GM23338 (cell line): ENCODE measurements at regions not wholly inside any gene's neighbourhood (a gene's known extent, or its start where the extent isn't known, plus 50 kb on each side); places are given as distances from the start of the nearest gene placed in this dataset.

Experiments
- ATAC-seq: fragments of 200-7000 bp; cut with Tn5 transposase; 3 replicates; pipeline ENCODE4 v1.9.1; 2020
- DNase-seq: peaks from one replicate; pipeline ENCODE4 v3.0.0-alpha.2; 2015; ENCODE audit warnings: low spot score
- H2AFZ ChIP-seq: fragments of 200-600 bp; sonication (generic); 2 replicates; pipeline ENCODE4 v1.8.0; 2016; ENCODE audit warnings: antibody characterized with exemption, mild to moderate bottlenecking, moderate library complexity
- H3F3A ChIP-seq: fragments of 200-600 bp; sonication (generic); replicated peaks from 2 replicates; pipeline ENCODE4 v1.8.0; 2017; ENCODE audit warnings: antibody characterized with exemption, mixed run types, low read depth
- H3K27ac ChIP-seq: fragments of 200-600 bp; sonication (generic); 2 replicates; pipeline ENCODE4 v1.6.1; 2016; ENCODE audit warnings: low read depth
- H3K27me3 ChIP-seq: fragments of 200-600 bp; sonication (generic); 2 replicates; pipeline ENCODE4 v1.8.0; 2016; ENCODE audit warnings: mild to moderate bottlenecking, mixed run types, moderate library complexity; ENCODE audit not compliant: insufficient read depth
- H3K36me3 ChIP-seq: fragments of 200-600 bp; sonication (generic); 2 replicates; pipeline ENCODE4 v1.8.0; 2016; ENCODE audit warnings: mild to moderate bottlenecking; ENCODE audit not compliant: insufficient read depth
- H3K4me1 ChIP-seq: fragments of 200-600 bp; sonication (generic); 2 replicates; pipeline ENCODE4 v1.8.0; 2016; ENCODE audit warnings: mild to moderate bottlenecking, moderate library complexity; ENCODE audit not compliant: insufficient read depth
- H3K4me2 ChIP-seq: fragments of 200-600 bp; sonication (generic); 2 replicates; pipeline ENCODE4 v1.7.1; 2017; ENCODE audit warnings: mixed run types
- H3K4me3 ChIP-seq: fragments of 200-600 bp; sonication (generic); 2 replicates; pipeline ENCODE4 v1.6.1; 2016; ENCODE audit warnings: mixed run types
- H3K79me2 ChIP-seq: fragments of 200-600 bp; sonication (generic); replicated peaks from 2 replicates; pipeline ENCODE4 v1.8.0; 2017; ENCODE audit warnings: mild to moderate bottlenecking; ENCODE audit not compliant: insufficient read depth
- H3K9me2 ChIP-seq: fragments of 200-600 bp; sonication (generic); 2 replicates; pipeline ENCODE4 v1.8.0; 2017; ENCODE audit not compliant: insufficient read depth
- H4K20me1 ChIP-seq: fragments of 200-600 bp; sonication (generic); replicated peaks from 2 replicates; pipeline ENCODE4 v1.8.0; 2017; ENCODE audit warnings: mild to moderate bottlenecking; ENCODE audit not compliant: insufficient read depth
- H3K27ac Mint-ChIP-seq: 2 replicates; pipeline ENCODE4 v1.8.0; 2020; ENCODE audit warnings: inconsistent platforms, mild to moderate bottlenecking, moderate library complexity, mixed read lengths
- H3K27me3 Mint-ChIP-seq: 3 replicates; pipeline ENCODE4 v1.8.0; 2022; ENCODE audit warnings: low read depth, mild to moderate bottlenecking, moderate library complexity, mixed read lengths, inconsistent platforms; ENCODE audit not compliant: insufficient read depth, poor library complexity
- H3K36me3 Mint-ChIP-seq: 3 replicates; pipeline ENCODE4 v1.8.0; 2021; ENCODE audit warnings: low read depth, mild to moderate bottlenecking, inconsistent platforms, moderate library complexity, mixed read lengths
- H3K4me1 Mint-ChIP-seq: 3 replicates; pipeline ENCODE4 v1.8.0; 2020; ENCODE audit warnings: mild to moderate bottlenecking, inconsistent platforms, mixed read lengths
- H3K4me3 Mint-ChIP-seq: 3 replicates; pipeline ENCODE4 v1.8.0; 2021; ENCODE audit warnings: moderate library complexity, mild to moderate bottlenecking, inconsistent platforms, mixed read lengths
- H3K9me3 Mint-ChIP-seq: 3 replicates; pipeline ENCODE4 v1.8.0; 2020; ENCODE audit warnings: moderate library complexity, mild to moderate bottlenecking, inconsistent platforms, mixed read lengths
- CREB1 ChIP-seq: fragments of 250-450 bp; sonication (Bioruptor Pico); IDR thresholded peaks from 2 replicates; pipeline ENCODE4 v1.5.0; 2020; ENCODE audit warnings: low read depth, mild to moderate bottlenecking, moderate library complexity
- ETS1 ChIP-seq: IDR thresholded peaks from 2 replicates; pipeline ENCODE4 v1.6.1; 2016; ENCODE audit warnings: antibody characterized with exemption
- EZH2 ChIP-seq: fragments of 200-600 bp; sonication (generic); IDR thresholded peaks from one replicate; pipeline ENCODE4 v1.8.0; 2017; ENCODE audit warnings: antibody characterized with exemption, mild to moderate bottlenecking, low read depth; ENCODE audit not compliant: unreplicated experiment
- EZH2phosphoT487 ChIP-seq: fragments of 200-600 bp; sonication (generic); IDR thresholded peaks from one replicate; pipeline ENCODE4 v1.8.1; 2018; ENCODE audit warnings: antibody characterized with exemption; ENCODE audit not compliant: unreplicated experiment
- JUNB ChIP-seq: IDR thresholded peaks from one replicate; pipeline ENCODE4 v1.6.1; 2016; ENCODE audit warnings: antibody characterized with exemption; ENCODE audit not compliant: unreplicated experiment
- NANOG ChIP-seq: IDR thresholded peaks from 2 replicates; pipeline ENCODE4 v1.6.1; 2016; ENCODE audit warnings: antibody characterized with exemption, borderline replicate concordance
- POLR2AphosphoS5 ChIP-seq: IDR thresholded peaks from 2 replicates; pipeline ENCODE4 v1.6.1; 2016; ENCODE audit warnings: antibody characterized with exemption, low read depth
- STAT1 ChIP-seq: IDR thresholded peaks from one replicate; pipeline ENCODE4 v1.6.1; 2016; ENCODE audit warnings: antibody characterized with exemption; ENCODE audit not compliant: unreplicated experiment
- ZNF114 ChIP-seq: fragments of 250-450 bp; sonication (Bioruptor Pico); IDR thresholded peaks from 2 replicates; pipeline ENCODE4 v1.5.0; 2020; ENCODE audit warnings: mild to moderate bottlenecking, moderate library complexity
- ZNF331 ChIP-seq: fragments of 250-450 bp; sonication (Bioruptor Pico); IDR thresholded peaks from 2 replicates; pipeline ENCODE4 v1.5.0; 2020; ENCODE audit warnings: low read depth, mild to moderate bottlenecking, moderate library complexity
- TF ChIP-seq, protein P1 (sequence below): IDR thresholded peaks from one replicate; pipeline ENCODE4 v1.6.1; 2018; ENCODE audit warnings: antibody characterized with exemption; ENCODE audit not compliant: unreplicated experiment
- TF ChIP-seq, protein P2 (sequence below): fragments of 250-450 bp; sonication (Bioruptor Pico); IDR thresholded peaks from 2 replicates; pipeline ENCODE4 v1.5.0; 2020; ENCODE audit warnings: mild to moderate bottlenecking, moderate library complexity
- TF ChIP-seq, protein P3 (sequence below), 2 experiments: fragments of 200-600 bp in 1 of 2; sonication (generic) in 1 of 2; conservative IDR thresholded peaks; 2 replicates each; pipeline versions ENCODE4 v1.5.1 to v1.6.1; 2016 to 2017; ENCODE audit warnings: antibody characterized with exemption in 2 of 2, low read depth in 2 of 2, mild to moderate bottlenecking in 2 of 2, moderate library complexity in 1 of 2

DNA sequence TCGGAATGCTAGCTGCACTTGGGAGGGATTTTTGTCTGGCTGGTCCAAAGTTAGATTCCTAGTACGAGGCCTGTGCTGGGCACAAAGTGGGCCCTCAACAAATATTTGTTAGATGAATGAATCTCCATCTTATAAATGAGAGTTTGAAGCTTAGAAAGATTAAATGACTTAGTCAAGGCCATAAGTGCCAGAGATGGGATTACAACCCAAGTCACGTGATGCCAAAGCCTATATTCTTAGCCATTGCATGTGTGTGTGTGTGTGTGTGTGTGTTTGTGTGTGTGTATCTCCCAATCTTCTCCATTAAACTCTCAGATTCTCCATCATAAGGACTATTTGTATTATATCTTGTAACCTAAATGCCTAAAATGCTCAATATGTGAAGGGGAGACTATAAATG, 130.8 kb upstream of the MAP1B start:
- no peaks in the 10 kb centered on the region for H3K79me2 ChIP-seq
- no peaks in the 10 kb centered on the region for H3K9me2 ChIP-seq
- Mint-ChIP-seq H3K4me1 (no peaks in the 10 kb centered on the region; the same call in 2 of the 3 replicates), H3K27ac (no peak overlapping the region), H3K9me3 (peaks cover 5% of the 10 kb centered on the region; the same call in 1 of the 3 replicates), H3K27me3 (no peaks in the 10 kb centered on the region), H3K36me3 (no peaks in the 10 kb centered on the region), H3K4me3 (no peak overlapping the region)
- H4K20me1 ChIP-seq = no peaks in the 10 kb centered on the region; the same call in 1 of the 2 replicates
- ATAC-seq (no peak), DNase-seq (no peak)
- H3F3A ChIP-seq = no peaks in the 10 kb centered on the region
- H3K4me3 ChIP-seq = no peak overlapping the region
- no peak overlapping the region; the same call in 1 of the 2 replicates for H2AFZ ChIP-seq
- H3K4me1 ChIP-seq = no peaks in the 10 kb centered on the region
- H3K36me3 ChIP-seq = no peaks in the 10 kb centered on the region
- TF ChIP-seq CREB1 (no peak), ETS1 (no peak), NANOG (no peak), JUNB (no peak), POLR2AphosphoS5 (no peak), STAT1 (no peak), EZH2phosphoT487 (no peak), EZH2 (no peak), ZNF331 (CRISPR knock-in tag) (no peak), ZNF114 (no peak)
- TF ChIP-seq, protein P1, sequence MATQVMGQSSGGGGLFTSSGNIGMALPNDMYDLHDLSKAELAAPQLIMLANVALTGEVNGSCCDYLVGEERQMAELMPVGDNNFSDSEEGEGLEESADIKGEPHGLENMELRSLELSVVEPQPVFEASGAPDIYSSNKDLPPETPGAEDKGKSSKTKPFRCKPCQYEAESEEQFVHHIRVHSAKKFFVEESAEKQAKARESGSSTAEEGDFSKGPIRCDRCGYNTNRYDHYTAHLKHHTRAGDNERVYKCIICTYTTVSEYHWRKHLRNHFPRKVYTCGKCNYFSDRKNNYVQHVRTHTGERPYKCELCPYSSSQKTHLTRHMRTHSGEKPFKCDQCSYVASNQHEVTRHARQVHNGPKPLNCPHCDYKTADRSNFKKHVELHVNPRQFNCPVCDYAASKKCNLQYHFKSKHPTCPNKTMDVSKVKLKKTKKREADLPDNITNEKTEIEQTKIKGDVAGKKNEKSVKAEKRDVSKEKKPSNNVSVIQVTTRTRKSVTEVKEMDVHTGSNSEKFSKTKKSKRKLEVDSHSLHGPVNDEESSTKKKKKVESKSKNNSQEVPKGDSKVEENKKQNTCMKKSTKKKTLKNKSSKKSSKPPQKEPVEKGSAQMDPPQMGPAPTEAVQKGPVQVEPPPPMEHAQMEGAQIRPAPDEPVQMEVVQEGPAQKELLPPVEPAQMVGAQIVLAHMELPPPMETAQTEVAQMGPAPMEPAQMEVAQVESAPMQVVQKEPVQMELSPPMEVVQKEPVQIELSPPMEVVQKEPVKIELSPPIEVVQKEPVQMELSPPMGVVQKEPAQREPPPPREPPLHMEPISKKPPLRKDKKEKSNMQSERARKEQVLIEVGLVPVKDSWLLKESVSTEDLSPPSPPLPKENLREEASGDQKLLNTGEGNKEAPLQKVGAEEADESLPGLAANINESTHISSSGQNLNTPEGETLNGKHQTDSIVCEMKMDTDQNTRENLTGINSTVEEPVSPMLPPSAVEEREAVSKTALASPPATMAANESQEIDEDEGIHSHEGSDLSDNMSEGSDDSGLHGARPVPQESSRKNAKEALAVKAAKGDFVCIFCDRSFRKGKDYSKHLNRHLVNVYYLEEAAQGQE = no peak
- TF ChIP-seq, protein P2, sequence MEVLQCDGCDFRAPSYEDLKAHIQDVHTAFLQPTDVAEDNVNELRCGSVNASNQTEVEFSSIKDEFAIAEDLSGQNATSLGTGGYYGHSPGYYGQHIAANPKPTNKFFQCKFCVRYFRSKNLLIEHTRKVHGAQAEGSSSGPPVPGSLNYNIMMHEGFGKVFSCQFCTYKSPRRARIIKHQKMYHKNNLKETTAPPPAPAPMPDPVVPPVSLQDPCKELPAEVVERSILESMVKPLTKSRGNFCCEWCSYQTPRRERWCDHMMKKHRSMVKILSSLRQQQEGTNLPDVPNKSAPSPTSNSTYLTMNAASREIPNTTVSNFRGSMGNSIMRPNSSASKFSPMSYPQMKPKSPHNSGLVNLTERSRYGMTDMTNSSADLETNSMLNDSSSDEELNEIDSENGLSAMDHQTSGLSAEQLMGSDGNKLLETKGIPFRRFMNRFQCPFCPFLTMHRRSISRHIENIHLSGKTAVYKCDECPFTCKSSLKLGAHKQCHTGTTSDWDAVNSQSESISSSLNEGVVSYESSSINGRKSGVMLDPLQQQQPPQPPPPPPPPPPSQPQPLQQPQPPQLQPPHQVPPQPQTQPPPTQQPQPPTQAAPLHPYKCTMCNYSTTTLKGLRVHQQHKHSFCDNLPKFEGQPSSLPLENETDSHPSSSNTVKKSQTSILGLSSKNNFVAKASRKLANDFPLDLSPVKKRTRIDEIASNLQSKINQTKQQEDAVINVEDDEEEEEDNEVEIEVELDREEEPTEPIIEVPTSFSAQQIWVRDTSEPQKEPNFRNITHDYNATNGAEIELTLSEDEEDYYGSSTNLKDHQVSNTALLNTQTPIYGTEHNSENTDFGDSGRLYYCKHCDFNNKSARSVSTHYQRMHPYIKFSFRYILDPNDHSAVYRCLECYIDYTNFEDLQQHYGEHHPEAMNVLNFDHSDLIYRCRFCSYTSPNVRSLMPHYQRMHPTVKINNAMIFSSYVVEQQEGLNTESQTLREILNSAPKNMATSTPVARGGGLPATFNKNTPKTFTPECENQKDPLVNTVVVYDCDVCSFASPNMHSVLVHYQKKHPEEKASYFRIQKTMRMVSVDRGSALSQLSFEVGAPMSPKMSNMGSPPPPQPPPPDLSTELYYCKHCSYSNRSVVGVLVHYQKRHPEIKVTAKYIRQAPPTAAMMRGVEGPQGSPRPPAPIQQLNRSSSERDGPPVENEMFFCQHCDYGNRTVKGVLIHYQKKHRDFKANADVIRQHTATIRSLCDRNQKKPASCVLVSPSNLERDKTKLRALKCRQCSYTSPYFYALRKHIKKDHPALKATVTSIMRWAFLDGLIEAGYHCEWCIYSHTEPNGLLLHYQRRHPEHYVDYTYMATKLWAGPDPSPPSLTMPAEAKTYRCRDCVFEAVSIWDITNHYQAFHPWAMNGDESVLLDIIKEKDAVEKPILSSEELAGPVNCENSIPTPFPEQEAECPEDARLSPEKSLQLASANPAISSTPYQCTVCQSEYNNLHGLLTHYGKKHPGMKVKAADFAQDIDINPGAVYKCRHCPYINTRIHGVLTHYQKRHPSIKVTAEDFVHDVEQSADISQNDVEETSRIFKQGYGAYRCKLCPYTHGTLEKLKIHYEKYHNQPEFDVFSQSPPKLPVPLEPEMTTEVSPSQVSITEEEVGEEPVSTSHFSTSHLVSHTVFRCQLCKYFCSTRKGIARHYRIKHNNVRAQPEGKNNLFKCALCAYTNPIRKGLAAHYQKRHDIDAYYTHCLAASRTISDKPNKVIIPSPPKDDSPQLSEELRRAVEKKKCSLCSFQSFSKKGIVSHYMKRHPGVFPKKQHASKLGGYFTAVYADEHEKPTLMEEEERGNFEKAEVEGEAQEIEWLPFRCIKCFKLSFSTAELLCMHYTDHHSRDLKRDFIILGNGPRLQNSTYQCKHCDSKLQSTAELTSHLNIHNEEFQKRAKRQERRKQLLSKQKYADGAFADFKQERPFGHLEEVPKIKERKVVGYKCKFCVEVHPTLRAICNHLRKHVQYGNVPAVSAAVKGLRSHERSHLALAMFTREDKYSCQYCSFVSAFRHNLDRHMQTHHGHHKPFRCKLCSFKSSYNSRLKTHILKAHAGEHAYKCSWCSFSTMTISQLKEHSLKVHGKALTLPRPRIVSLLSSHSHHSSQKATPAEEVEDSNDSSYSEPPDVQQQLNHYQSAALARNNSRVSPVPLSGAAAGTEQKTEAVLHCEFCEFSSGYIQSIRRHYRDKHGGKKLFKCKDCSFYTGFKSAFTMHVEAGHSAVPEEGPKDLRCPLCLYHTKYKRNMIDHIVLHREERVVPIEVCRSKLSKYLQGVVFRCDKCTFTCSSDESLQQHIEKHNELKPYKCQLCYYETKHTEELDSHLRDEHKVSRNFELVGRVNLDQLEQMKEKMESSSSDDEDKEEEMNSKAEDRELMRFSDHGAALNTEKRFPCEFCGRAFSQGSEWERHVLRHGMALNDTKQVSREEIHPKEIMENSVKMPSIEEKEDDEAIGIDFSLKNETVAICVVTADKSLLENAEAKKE (CRISPR knock-in tag) = no peak
- TF ChIP-seq, protein P3, sequence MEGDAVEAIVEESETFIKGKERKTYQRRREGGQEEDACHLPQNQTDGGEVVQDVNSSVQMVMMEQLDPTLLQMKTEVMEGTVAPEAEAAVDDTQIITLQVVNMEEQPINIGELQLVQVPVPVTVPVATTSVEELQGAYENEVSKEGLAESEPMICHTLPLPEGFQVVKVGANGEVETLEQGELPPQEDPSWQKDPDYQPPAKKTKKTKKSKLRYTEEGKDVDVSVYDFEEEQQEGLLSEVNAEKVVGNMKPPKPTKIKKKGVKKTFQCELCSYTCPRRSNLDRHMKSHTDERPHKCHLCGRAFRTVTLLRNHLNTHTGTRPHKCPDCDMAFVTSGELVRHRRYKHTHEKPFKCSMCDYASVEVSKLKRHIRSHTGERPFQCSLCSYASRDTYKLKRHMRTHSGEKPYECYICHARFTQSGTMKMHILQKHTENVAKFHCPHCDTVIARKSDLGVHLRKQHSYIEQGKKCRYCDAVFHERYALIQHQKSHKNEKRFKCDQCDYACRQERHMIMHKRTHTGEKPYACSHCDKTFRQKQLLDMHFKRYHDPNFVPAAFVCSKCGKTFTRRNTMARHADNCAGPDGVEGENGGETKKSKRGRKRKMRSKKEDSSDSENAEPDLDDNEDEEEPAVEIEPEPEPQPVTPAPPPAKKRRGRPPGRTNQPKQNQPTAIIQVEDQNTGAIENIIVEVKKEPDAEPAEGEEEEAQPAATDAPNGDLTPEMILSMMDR (conservative IDR thresholded peaks at IDR 0.05; ENCODE audit: low read depth in 2 of 2) = no peak
- no peak overlapping the region for H3K27ac ChIP-seq
- H3K27me3 ChIP-seq = no peaks in the 10 kb centered on the region
- H3K4me2 ChIP-seq = no peak overlapping the region
